ENCODE measurements at regions not wholly inside any gene's neighbourhood (a gene's known extent, or its start where the extent isn't known, plus 50 kb on each side); places are given as distances from the start of the nearest gene placed in this dataset.

GRCh38 chr3:187795207-187795960, 50.1 kb upstream of the BCL6 start:
- TF ChIP-seq LEF1 (IDR thresholded peaks at IDR 0.05; ENCODE audit: borderline replicate concordance) (no peak), FOXM1 (IDR thresholded peaks at IDR 0.05; ENCODE audit: borderline replicate concordance) (no peak), BHLHE40 (IDR thresholded peaks at IDR 0.05; ENCODE audit: borderline replicate concordance) (no peak), NFRKB (IDR thresholded peaks at IDR 0.05) (no peak), ELF4 (IDR thresholded peaks at IDR 0.05) (no peak), ZNF384 (IDR thresholded peaks at IDR 0.05) (no peak), SP1 (IDR thresholded peaks at IDR 0.05) (no peak)

Measured in HEK293T (cell line).